ENCODE measurements at regions not wholly inside any gene's neighbourhood (a gene's known extent, or its start where the extent isn't known, plus 50 kb on each side); places are given as distances from the start of the nearest gene placed in this dataset.
"Not testable (repeated sequence)": the region's sequence is repeated elsewhere in the genome, so short reads cannot be mapped to it uniquely, and the experiment has no call there.

- TF ChIP-seq POLR2A (IDR thresholded peaks at IDR 0.05); CTCF (IDR thresholded peaks at IDR 0.05 in 8 of 11, conservative IDR thresholded peaks at IDR 0.05 in 3 of 11): not testable (repeated sequence)
These were observed 5444.5 kb upstream of the TPTE start for GRCh38 chr21:5076854-5077253.

Data from spleen (tissue), 7 donors.